Lower leg skin (tissue), 4 donors: ENCODE measurements at regions not wholly inside any gene's neighbourhood (a gene's known extent, or its start where the extent isn't known, plus 50 kb on each side); places are given as distances from the start of the nearest gene placed in this dataset.

ENCODE experiments used
- DNase-seq, 2 donors: peaks; one replicate each; pipeline ENCODE4 v3.0.0-alpha.2; 2019; ENCODE audit warnings: low spot score in 2 of 2
- H3K4me3 ChIP-seq: fragments of 200-600 bp; sonication (generic); 2 replicates; pipeline ENCODE4 v1.5.1; 2017; ENCODE audit warnings: mild to moderate bottlenecking, low read depth; ENCODE audit not compliant: poor library complexity, severe bottlenecking
- CTCF ChIP-seq, 3 donors: fragments of 450-650 bp; IDR thresholded peaks; one replicate each; pipeline ENCODE4 v1.5.1; 2016; ENCODE audit warnings: antibody characterized with exemption in 3 of 3, mild to moderate bottlenecking in 3 of 3, moderate library complexity in 2 of 3
- POLR2A ChIP-seq, 2 donors: fragments of 450-650 bp; IDR thresholded peaks; one replicate each; pipeline ENCODE4 v1.6.1; 2016 to 2017; ENCODE audit warnings: antibody characterized with exemption in 2 of 2, mild to moderate bottlenecking in 1 of 2, moderate library complexity in 1 of 2
- WGBS, 2 donors: methylation state at CpG; one replicate each; pipeline ENCODE4 v1.1.5; 2018; 5-methylcytosine and 5-hydroxymethylcytosine counted together
- intact Hi-C: fragments of 100-400 bp; cut with DNase I; formaldehyde crosslinking; loops from one replicate; pipeline ENCODE4 v1.15.0; 2023; ENCODE audit warnings: low total_unique reads

GRCh38 chr3:66738625-66739365, 238.0 kb upstream of the LRIG1 start:
- H3K4me3 ChIP-seq: no peak overlapping the region
- DNase-seq: no peak
- 78 to 84% methylated on average over 7 of the region's 7 CpGs for WGBS, 2 donors
- intact Hi-C loops: no loop called here
- TF ChIP-seq CTCF (IDR thresholded peaks at IDR 0.05): no peak
- no peak for TF ChIP-seq POLR2A (IDR thresholded peaks at IDR 0.05)

GRCh38 chr3:66740260-66740659, 239.4 kb upstream of the LRIG1 start:
- no peak overlapping the region for H3K4me3 ChIP-seq
- DNase-seq: no peak
- WGBS, 2 donors: 48 to 52% methylated on average over 4 of the region's 4 CpGs
- intact Hi-C loops: no loop called here
- TF ChIP-seq CTCF (IDR thresholded peaks at IDR 0.05) (no peak), POLR2A (IDR thresholded peaks at IDR 0.05) (no peak)

GRCh38 chr3:66744521-66744920, 243.7 kb upstream of the LRIG1 start:
- intact Hi-C loops: no loop called here
- 84 to 87% methylated on average over 1 of the region's 1 CpG for WGBS, 2 donors
- no peak overlapping the region for H3K4me3 ChIP-seq
- no peak for DNase-seq
- TF ChIP-seq CTCF (IDR thresholded peaks at IDR 0.05) (no peak), POLR2A (IDR thresholded peaks at IDR 0.05) (no peak)

- DNase-seq: no peak
- WGBS, 2 donors: 95 to 99% methylated on average over 2 of the region's 2 CpGs
- no peak overlapping the region for H3K4me3 ChIP-seq
- intact Hi-C loops: no loop called here
- TF ChIP-seq CTCF (IDR thresholded peaks at IDR 0.05): no peak
- TF ChIP-seq POLR2A (IDR thresholded peaks at IDR 0.05): no peak
Observed at GRCh38 chr3:66744986-66745385, 244.2 kb upstream of the LRIG1 start.

GRCh38 chr3:66747261-66747660, 246.4 kb upstream of the LRIG1 start:
- WGBS, 2 donors: 63 to 81% methylated on average over 6 of the region's 6 CpGs
- DNase-seq: no peak

More at GRCh38 chr3:66747261-66747660, 246.4 kb upstream of the LRIG1 start:
- TF ChIP-seq CTCF (IDR thresholded peaks at IDR 0.05) (no peak), POLR2A (IDR thresholded peaks at IDR 0.05) (no peak)
- H3K4me3 ChIP-seq: no peak overlapping the region
- intact Hi-C loops: no loop called here
